ENCODE measurements at regions not wholly inside any gene's neighbourhood (a gene's known extent, or its start where the extent isn't known, plus 50 kb on each side); places are given as distances from the start of the nearest gene placed in this dataset.

DNA sequence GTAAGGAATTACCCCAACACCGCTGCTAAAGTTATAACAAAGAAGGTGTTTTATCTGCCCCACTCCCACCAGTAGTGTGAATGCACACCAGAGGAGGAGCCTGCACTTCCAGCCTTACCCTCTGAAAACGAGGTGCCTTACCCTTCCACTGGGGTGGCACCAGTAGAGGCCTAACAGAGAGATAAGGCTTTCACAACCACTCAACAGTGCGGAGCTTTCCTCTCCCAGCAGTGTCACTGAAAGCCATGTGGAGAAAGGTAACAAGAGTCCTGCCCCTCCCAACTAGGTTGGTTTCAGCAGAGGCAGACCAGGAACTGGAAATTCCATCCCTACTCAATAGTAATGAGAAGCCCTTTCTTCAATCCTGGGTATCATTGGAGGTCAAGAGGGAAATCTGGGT, 539.2 kb downstream of the VGLL3 start:
- 71 to 72% methylated on average over 3 of the region's 3 CpGs for WGBS, 2 donors
- DNase-seq (ENCODE audit: low spot score in 2 of 2) = no peak
- TF ChIP-seq POLR2A (IDR thresholded peaks at IDR 0.05) = no peak
- TF ChIP-seq, protein P1, sequence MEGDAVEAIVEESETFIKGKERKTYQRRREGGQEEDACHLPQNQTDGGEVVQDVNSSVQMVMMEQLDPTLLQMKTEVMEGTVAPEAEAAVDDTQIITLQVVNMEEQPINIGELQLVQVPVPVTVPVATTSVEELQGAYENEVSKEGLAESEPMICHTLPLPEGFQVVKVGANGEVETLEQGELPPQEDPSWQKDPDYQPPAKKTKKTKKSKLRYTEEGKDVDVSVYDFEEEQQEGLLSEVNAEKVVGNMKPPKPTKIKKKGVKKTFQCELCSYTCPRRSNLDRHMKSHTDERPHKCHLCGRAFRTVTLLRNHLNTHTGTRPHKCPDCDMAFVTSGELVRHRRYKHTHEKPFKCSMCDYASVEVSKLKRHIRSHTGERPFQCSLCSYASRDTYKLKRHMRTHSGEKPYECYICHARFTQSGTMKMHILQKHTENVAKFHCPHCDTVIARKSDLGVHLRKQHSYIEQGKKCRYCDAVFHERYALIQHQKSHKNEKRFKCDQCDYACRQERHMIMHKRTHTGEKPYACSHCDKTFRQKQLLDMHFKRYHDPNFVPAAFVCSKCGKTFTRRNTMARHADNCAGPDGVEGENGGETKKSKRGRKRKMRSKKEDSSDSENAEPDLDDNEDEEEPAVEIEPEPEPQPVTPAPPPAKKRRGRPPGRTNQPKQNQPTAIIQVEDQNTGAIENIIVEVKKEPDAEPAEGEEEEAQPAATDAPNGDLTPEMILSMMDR (IDR thresholded peaks at IDR 0.05) = no peak
- no peak overlapping the region for H3K4me3 ChIP-seq (ENCODE audit: low read depth, poor library complexity, severe bottlenecking)
- intact Hi-C loops (cut with DNase I; ENCODE audit: low total_unique reads) = no loop called here

DNA sequence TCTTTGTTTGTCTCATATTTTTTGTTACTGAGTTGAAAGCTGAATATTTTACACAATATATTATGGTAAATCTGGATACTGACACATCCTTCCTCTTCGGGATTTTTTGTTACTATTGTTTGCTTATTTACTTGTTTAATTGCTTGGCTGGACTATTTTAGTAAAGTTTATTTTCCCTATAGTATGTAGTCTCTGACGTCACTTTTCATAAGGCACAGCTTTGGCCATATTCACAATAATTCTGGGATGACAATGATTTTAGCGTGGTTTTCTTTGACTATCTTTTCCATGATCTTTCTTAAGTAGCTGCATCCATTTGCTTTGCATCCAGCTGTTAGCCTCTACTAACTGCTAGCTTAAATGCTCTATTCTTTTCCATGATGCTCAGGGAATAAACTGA, 552.4 kb downstream of the VGLL3 start:
- WGBS, 2 donors = 84 to 90% methylated on average over 3 of the region's 3 CpGs
- no peak overlapping the region for H3K4me3 ChIP-seq (ENCODE audit: low read depth, poor library complexity, severe bottlenecking)
- DNase-seq (ENCODE audit: low spot score in 2 of 2) = no peak
- TF ChIP-seq, protein P1 (IDR thresholded peaks at IDR 0.05) = no peak
- TF ChIP-seq POLR2A (IDR thresholded peaks at IDR 0.05) = no peak
- intact Hi-C loops (cut with DNase I; ENCODE audit: low total_unique reads) = no loop called here

DNA sequence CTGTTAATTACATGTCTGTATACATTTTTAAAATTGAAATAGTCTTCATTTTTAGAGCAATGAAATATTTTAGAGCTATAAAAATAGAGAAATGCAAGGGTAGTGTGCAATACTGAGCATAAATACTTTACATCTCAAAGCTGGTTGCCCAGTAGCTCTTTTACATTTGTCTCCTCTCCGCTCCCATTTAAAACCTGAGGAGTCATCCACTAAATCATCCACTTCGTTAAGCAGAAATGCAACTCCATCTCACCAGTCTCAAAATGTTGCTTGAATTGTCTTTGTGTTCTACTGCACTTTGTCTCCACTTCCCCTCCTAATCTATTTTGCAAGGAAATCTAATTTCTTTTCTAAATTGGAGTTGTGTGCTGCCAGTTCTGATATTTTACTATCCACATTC, 563.6 kb downstream of the VGLL3 start:
- WGBS, 2 donors = 72 to 74% methylated on average over 2 of the region's 2 CpGs
- intact Hi-C loops (cut with DNase I; ENCODE audit: low total_unique reads) = no loop called here
- TF ChIP-seq POLR2A (IDR thresholded peaks at IDR 0.05) = no peak
- TF ChIP-seq, protein P1 (IDR thresholded peaks at IDR 0.05) = no peak
- DNase-seq (ENCODE audit: low spot score in 2 of 2) = no peak
- no peak overlapping the region for H3K4me3 ChIP-seq (ENCODE audit: low read depth, poor library complexity, severe bottlenecking)

DNA sequence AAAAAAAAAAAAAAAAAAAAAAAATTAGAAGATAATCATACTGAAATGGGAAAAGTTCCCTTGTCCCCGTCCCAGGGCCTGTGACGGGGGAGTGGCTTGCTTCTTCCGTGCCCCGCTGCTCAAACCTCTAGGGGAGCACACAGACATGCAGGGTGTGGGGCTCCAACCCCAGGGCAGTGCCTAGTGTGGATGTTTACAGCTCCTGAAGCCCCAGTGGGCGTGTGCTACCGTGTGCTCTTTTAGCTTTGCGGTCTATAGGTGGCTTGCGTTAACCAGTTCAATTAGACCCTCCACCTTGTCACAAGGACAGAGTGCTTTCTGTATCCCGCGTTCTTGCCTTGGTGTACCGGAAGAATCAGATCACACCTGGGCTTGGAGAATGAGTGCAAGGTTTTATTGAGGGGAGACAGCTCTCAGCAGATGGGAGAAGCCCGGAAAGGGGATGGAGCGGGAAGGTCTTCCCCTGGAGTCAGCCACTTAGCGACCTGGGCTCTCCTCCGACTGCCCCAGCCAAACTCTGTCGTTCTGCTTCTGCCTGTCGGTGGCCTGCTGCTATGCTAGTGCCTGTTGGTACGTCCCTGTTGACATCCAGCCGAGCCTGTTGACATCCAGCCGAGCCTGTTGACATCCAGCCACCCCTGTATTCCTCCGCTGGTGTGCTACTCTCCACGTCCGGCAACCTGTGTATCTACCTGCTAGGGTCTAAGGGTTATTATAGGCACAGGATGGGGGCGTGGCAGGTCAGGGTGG, 569.8 kb downstream of the VGLL3 start:
- no peak for DNase-seq (ENCODE audit: low spot score in 2 of 2)
- 84 to 89% methylated on average over 24 of the region's 24 CpGs for WGBS, 2 donors
- H3K4me3 ChIP-seq (ENCODE audit: low read depth, poor library complexity, severe bottlenecking) = no peak overlapping the region
- intact Hi-C loops (cut with DNase I; ENCODE audit: low total_unique reads) = no loop called here
- TF ChIP-seq POLR2A (IDR thresholded peaks at IDR 0.05) = no peak
- TF ChIP-seq, protein P1 (IDR thresholded peaks at IDR 0.05) = no peak

DNA sequence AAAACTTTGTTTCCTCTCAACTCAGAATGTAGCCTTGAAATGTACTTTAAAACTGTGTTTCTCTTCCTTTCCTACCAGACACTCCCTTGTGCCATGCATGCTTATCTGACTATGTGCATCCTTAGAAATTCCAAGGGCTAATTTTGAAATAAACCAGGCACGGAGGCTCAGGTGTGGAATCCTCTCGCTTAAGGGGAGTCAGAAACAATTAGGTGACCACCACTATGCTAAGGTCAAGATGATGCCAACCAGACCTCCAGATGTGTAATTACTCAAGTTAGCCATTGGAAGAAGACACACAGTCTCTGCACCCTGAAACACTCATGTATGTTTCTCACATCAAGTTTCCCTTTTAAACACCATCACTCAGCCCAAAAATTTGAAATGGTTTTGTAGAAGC, 572.1 kb downstream of the VGLL3 start:
- intact Hi-C loops (cut with DNase I; ENCODE audit: low total_unique reads) = no loop called here
- WGBS, 2 donors = 48 to 63% methylated on average over 2 of the region's 2 CpGs
- DNase-seq (ENCODE audit: low spot score in 2 of 2) = no peak
- no peak overlapping the region for H3K4me3 ChIP-seq (ENCODE audit: low read depth, poor library complexity, severe bottlenecking)
- TF ChIP-seq, protein P1 (IDR thresholded peaks at IDR 0.05) = no peak
- TF ChIP-seq POLR2A (IDR thresholded peaks at IDR 0.05) = no peak

DNA sequence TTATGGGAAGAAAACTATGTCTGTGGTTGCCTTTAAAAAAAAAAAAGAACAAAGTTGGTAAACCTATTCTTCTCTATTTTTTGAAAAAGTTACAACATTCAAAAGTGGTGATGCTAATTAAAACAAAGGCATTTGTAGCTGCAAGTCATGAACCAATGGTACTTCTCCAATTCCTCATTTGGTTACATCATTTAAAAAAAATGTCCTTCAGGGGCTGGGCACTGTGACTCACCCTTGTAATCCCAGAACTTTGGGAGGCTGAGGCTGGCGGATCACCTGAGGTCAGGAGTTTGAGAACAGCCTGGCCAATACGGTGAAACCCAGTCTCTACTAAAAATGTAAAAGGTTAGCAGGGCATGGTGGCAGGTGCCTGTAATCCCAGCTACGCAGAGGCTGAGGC, 574.6 kb downstream of the VGLL3 start:
- no peak for DNase-seq (ENCODE audit: low spot score in 2 of 2)
- TF ChIP-seq POLR2A (IDR thresholded peaks at IDR 0.05) = no peak
- TF ChIP-seq, protein P1 (IDR thresholded peaks at IDR 0.05) = no peak
- 73 to 80% methylated on average over 3 of the region's 3 CpGs for WGBS, 2 donors
- intact Hi-C loops (cut with DNase I; ENCODE audit: low total_unique reads) = no loop called here
- H3K4me3 ChIP-seq (ENCODE audit: low read depth, poor library complexity, severe bottlenecking) = no peak overlapping the region

Data from lower leg skin (tissue), 4 donors.